GM10248 (cell line): ENCODE measurements at regions not wholly inside any gene's neighbourhood (a gene's known extent, or its start where the extent isn't known, plus 50 kb on each side); places are given as distances from the start of the nearest gene placed in this dataset.

Experiments
- CTCF ChIA-PET: fragments of 300-600 bp; sonication (Branson Sonifier 250); formaldehyde crosslinking; extraction: SDS; loops from one replicate; lab custom pipeline; 2021; ENCODE audit warnings: antibody characterized with exemption; lab: Yijun Ruan, JAX
- POLR2A ChIA-PET: fragments of 350-650 bp; sonication (Branson Sonifier 250); formaldehyde crosslinking; extraction: SDS; loops from one replicate; lab custom pipeline; 2020; ENCODE audit warnings: antibody characterized with exemption; lab: Yijun Ruan, JAX
- DNase-seq: peaks from one replicate; pipeline ENCODE4 v3.0.0; 2012; ENCODE audit errors: extremely low spot score
- TF ChIP-seq, protein P1 (sequence below): IDR thresholded peaks from 2 replicates; pipeline ENCODE4 v1.5.1; 2012; ENCODE audit warnings: mild to moderate bottlenecking, low read depth; ENCODE audit errors: extremely low read depth, missing control alignments, control extremely low read depth

DNA sequence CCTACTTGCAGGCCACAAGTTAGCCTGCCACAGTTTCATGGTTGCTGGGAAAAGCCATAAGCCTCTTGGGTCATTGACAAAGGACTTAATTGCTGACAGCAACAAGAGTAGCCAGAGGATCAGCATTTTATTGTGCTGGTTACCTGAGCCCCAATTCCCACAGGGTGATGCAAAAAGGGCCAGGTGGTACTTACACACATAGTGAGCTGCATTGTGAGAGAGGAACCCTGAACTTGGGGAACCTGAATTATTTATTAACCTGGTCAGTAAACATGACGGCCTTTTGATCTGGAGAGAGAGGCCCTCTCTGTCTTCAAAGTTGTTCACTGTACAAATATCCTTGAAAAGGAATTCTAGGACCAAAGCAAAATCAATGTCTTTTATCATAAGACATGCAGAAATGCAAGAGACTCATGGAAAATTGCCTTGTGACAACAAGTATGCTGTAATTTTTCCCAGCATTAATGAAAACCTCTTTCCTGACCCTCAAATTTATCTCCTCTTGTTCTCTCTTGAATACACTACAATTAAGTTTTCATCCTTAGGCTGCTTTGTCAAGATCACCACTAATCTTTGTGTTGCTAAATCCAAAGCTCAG, 102.9 kb upstream of the PHYHIPL start:
- CTCF ChIA-PET: interaction anchor here (1.5 to 11.1 kb wide), 2 partner anchors 18 to 122 kb away, joined by 5 to 82 read pairs; no protein-coding TSS in a partner anchor

DNA sequence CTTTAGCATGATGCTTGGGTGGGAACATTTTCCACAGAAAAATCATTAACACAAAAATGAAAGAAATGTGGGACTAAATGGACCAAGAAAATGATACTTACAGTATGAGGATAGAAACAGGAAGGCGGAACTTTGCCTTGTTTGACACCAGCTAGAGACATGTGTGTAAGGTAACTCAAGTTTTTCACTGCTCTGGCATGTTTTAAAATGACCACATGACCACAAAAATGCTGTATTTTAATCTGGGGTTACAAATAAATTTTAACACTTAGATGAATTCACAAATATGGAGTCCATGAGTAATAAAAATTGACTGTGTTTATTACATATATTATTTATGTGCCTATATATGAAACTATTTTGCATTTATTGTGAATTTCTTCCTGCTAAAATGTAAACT, 100.9 kb upstream of the PHYHIPL start:
- ChIA-PET POLR2A (no interaction called here), CTCF (interaction anchor here (1.0 to 11.1 kb wide), 3 partner anchors 8 to 16 kb away, joined by 4 to 82 read pairs (median 5); no protein-coding TSS in a partner anchor)
- no peak for DNase-seq
- TF ChIP-seq, protein P1, sequence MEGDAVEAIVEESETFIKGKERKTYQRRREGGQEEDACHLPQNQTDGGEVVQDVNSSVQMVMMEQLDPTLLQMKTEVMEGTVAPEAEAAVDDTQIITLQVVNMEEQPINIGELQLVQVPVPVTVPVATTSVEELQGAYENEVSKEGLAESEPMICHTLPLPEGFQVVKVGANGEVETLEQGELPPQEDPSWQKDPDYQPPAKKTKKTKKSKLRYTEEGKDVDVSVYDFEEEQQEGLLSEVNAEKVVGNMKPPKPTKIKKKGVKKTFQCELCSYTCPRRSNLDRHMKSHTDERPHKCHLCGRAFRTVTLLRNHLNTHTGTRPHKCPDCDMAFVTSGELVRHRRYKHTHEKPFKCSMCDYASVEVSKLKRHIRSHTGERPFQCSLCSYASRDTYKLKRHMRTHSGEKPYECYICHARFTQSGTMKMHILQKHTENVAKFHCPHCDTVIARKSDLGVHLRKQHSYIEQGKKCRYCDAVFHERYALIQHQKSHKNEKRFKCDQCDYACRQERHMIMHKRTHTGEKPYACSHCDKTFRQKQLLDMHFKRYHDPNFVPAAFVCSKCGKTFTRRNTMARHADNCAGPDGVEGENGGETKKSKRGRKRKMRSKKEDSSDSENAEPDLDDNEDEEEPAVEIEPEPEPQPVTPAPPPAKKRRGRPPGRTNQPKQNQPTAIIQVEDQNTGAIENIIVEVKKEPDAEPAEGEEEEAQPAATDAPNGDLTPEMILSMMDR: no peak

More for the DNA sequence above, 102.9 kb upstream of the PHYHIPL start:
- TF ChIP-seq, protein P1: no peak
- POLR2A ChIA-PET: no interaction called here
- no peak for DNase-seq

DNA sequence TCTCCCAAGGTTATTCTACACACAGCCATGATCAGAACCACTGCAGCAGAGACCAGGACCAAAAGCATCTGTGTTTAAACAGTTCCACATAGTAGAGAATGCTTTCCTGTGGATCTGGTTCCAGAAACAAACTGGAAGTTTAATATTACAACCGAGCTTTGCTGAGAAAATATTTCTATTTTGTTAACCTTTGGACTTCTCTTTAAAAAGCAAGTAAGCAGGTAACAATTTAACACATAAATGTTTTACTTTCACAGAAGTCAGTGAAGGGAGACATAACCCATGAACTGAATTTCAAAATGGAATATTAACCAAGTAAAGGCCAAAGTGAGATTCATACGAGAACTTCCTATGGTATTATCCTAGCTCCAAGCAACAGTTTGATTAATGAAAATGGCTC, 98.6 kb upstream of the PHYHIPL start:
- CTCF ChIA-PET: interaction anchor here (1.1 to 11.1 kb wide), 4 partner anchors 9 to 126 kb away, joined by 4 to 82 read pairs (median 10); no protein-coding TSS in a partner anchor
- TF ChIP-seq, protein P1: no peak
- POLR2A ChIA-PET: no interaction called here
- DNase-seq: no peak

DNA sequence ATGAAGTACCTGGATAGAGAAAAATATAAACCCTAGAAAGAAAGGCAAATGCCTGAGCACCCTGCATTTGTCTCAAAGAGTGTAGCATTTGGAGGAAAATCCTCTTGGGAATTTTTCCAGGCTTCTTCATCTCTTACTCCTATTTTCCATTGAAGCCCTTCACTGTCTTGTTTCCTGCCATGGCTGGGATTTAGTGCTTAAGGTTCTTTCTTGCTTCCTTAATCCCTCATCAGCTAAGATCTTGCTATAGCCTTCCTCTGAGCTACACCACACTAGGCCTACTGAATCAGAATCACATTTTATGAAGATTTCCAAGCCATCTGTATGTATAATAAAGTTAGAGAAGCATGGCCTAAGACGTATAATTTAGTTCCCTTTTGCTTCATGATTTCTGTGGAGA, 97.5 kb upstream of the PHYHIPL start:
- ChIA-PET CTCF (interaction anchor here (3.1 to 11.1 kb wide), 2 partner anchors 10 to 12 kb away, joined by 15 to 82 read pairs; no protein-coding TSS in a partner anchor), POLR2A (interaction anchor here (0.6 kb wide), 1 partner anchor 19 kb away, joined by 3 read pairs; no protein-coding TSS in a partner anchor)
- TF ChIP-seq, protein P1: no peak
- no peak for DNase-seq

DNA sequence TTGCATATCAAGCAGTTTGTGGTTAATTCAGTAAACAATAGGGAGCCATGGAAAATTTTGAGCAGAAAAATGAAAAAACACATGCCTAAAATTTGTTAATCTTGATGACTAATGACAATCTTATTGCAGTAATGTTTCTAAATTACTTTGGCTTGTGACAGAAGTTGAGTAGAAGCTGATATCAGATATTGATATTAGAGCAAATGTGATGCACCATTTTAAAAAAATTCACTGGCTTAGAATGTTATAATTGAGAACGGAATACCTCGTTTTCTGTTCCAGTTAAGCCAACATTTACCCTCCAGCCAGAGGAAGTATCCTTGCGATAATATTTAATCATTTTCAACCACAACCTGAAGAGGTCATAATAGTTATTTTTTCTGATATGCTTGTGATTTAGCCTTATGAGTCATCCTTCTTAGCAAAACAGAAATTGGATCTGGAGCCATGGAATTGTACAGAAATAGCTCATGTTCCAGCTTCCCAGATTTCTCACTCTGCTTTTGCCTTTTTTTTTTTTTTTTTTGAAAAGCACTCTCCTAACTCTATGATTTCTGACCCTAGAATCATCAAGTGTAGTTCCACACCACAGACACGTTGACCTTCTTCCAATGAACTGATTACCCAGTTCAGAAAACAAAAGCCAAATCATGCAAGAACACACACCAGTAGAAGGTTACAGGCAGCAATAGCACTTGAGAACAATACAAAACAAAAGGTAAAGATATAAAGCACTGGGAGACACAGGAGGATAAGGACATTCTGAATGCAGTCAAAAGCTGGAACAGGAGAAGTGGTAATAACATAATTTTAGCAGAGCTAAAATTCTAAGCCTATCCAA, 96.8 kb upstream of the PHYHIPL start:
- TF ChIP-seq, protein P1: no peak
- no peak for DNase-seq
- ChIA-PET CTCF (interaction anchor here (1.1 to 11.1 kb wide), 5 partner anchors 9 to 43 kb away, joined by 4 to 82 read pairs (median 6); no protein-coding TSS in a partner anchor), POLR2A (interaction anchor here (0.6 kb wide), 1 partner anchor 18 kb away, joined by 3 read pairs; no protein-coding TSS in a partner anchor)

- CTCF ChIA-PET: interaction anchor here (0.9 to 11.1 kb wide), 5 partner anchors 9 to 130 kb away, joined by 3 to 82 read pairs (median 4); no protein-coding TSS in a partner anchor
- DNase-seq: no peak
- TF ChIP-seq, protein P1: no peak
- POLR2A ChIA-PET: no interaction called here
Measured at GRCh38 chr10:59082249-59082648, 94.2 kb upstream of the PHYHIPL start.
